Type B pancreatic cell (in vitro differentiated cells): ENCODE measurements at regions not wholly inside any gene's neighbourhood (a gene's known extent, or its start where the extent isn't known, plus 50 kb on each side); places are given as distances from the start of the nearest gene placed in this dataset.
A peak's percentile ranks its signal among the peaks of the same experiment; 100 is the strongest.

Source experiments
- DNase-seq: peaks from one replicate; pipeline ENCODE4 v3.0.0; 2021; ENCODE audit warnings: mixed read lengths; ENCODE audit not compliant: unreplicated experiment; ENCODE audit errors: extremely low spot score
- H3K27ac Mint-ChIP-seq: 2 replicates; pipeline ENCODE4 v1.8.0; 2021; ENCODE audit warnings: mild to moderate bottlenecking, mixed read lengths
- H3K27me3 Mint-ChIP-seq: 2 replicates; pipeline ENCODE4 v1.8.0; 2021; ENCODE audit warnings: mixed read lengths
- H3K36me3 Mint-ChIP-seq: 2 replicates; pipeline ENCODE4 v1.8.0; 2021; ENCODE audit warnings: mixed read lengths
- H3K4me1 Mint-ChIP-seq: one replicate; pipeline ENCODE4 v1.8.0; 2021; ENCODE audit warnings: mixed read lengths; ENCODE audit not compliant: unreplicated experiment
- H3K4me3 Mint-ChIP-seq: 2 replicates; pipeline ENCODE4 v1.8.0; 2021; ENCODE audit warnings: mild to moderate bottlenecking, mixed read lengths
- H3K9me3 Mint-ChIP-seq: 2 replicates; pipeline ENCODE4 v1.8.0; 2021; ENCODE audit warnings: mixed read lengths
- CTCF ChIP-seq: fragments of 200-600 bp; sonication (generic); conservative IDR thresholded peaks from 2 replicates; pipeline ENCODE4 v1.5.0; 2021; ENCODE audit warnings: antibody characterized with exemption, mild to moderate bottlenecking

GRCh38 chr2:148593421-148593820 lies 51.1 kb upstream of the EPC2 start:
- Mint-ChIP-seq H3K9me3 (no peaks in the 10 kb centered on the region), H3K4me1 (no peaks in the 10 kb centered on the region), H3K36me3 (no peaks in the 10 kb centered on the region), H3K27me3 (no peaks in the 10 kb centered on the region), H3K27ac (no peak overlapping the region), H3K4me3 (no peak overlapping the region)
- DNase-seq, result no peak
- TF ChIP-seq CTCF, result no peak

DNA sequence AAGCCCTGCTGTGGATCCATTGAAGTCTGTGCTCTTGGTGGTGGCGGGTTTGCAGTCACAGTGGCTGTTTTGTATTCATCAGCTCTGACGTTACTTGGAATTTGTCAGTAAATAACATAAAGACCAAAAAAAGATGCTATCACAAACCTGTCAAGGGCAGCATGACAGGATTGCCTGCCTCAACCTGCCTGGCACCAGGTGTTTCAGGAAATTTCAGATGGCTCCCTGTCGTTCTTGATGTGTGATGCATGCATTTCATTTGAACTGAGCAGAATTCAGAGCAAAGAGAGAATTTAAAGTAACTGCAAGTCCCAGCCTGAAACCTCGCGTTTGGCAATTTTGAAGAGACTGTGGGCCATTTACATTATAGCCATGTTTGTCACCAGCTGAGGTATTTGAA lies 50.3 kb upstream of the EPC2 start:
- Mint-ChIP-seq H3K27ac (peak overlapping the region; percentile 62), H3K27me3 (peaks cover under 1% of the 10 kb centered on the region), H3K9me3 (no peaks in the 10 kb centered on the region), H3K36me3 (no peaks in the 10 kb centered on the region), H3K4me3 (no peak overlapping the region), H3K4me1 (no peaks in the 10 kb centered on the region)
- no peak for DNase-seq
- TF ChIP-seq CTCF, result no peak
